ENCODE measurements at regions not wholly inside any gene's neighbourhood (a gene's known extent, or its start where the extent isn't known, plus 50 kb on each side); places are given as distances from the start of the nearest gene placed in this dataset.
A peak's percentile ranks its signal among the peaks of the same experiment; 100 is the strongest.

GRCh38 chr2:71277536-71278103, 50.7 kb upstream of the PAIP2B start:
- Mint-ChIP-seq H3K36me3 (no peaks in the 10 kb centered on the region), H3K27me3 (peaks cover 80% of the 10 kb centered on the region), H3K9me3 (peaks cover 3% of the 10 kb centered on the region), H3K4me1 (peaks cover 19% of the 10 kb centered on the region), H3K4me3 (peak overlapping the region; percentile 78), H3K27ac (no peak overlapping the region)
- no peak for ATAC-seq

GRCh38 chr2:71277147-71277475, 50.2 kb upstream of the PAIP2B start:
- peak overlapping the region; percentile 78 for H3K4me3 Mint-ChIP-seq
- no peak for ATAC-seq
- H3K4me1 Mint-ChIP-seq: peaks cover 19% of the 10 kb centered on the region
- peaks cover 3% of the 10 kb centered on the region for H3K9me3 Mint-ChIP-seq
- H3K36me3 Mint-ChIP-seq: no peaks in the 10 kb centered on the region
- no peak overlapping the region for H3K27ac Mint-ChIP-seq
- H3K27me3 Mint-ChIP-seq: peaks cover 86% of the 10 kb centered on the region

DNA sequence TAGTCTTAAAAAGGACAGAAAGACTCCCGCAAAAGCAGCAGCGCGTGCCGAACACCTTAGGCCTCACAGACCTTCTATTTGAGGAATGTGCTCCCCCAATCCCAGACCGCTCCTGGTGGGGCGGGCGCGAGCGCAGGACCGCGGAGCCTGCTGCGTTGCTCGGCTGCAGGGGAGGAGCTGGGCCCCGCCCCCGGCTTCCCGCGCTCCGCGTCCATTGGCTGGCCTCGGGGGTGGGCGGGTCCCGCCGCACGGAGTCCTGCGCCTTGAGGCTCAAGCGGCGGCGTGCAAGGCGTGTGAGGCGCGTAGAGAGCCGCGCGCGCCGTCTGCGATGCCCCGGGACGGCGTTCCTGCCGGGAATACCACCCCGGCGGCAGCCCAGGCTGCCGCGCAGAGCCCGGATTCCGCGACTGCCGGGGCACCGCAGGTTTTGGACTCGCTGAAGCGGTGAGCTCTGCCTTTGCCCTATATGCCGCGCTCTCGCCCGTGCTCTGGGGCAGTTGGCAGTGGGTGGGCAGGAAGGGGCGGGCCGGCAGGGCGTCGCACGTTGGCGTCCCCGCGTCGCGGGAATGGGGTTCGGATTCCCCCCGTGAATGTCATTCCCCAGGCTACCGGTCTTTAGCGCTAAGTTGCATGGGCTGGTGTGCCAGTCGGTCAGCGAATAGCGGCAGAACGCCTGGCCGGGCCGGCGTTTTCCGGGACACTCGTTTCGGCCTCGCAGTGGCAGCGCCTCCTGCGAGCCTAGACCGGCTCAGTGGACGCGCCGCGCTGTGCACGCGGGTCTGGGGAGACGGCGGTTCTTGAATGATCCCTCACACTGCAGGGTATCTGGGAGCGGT, 49.6 kb upstream of the PAIP2B start:
- ATAC-seq: peak; percentile 100
- H3K4me3 Mint-ChIP-seq: peak overlapping the region; percentile 78
- H3K36me3 Mint-ChIP-seq: no peaks in the 10 kb centered on the region
- peaks cover 19% of the 10 kb centered on the region for H3K4me1 Mint-ChIP-seq
- no peak overlapping the region for H3K27ac Mint-ChIP-seq
- peaks cover 3% of the 10 kb centered on the region for H3K9me3 Mint-ChIP-seq
- peaks cover 86% of the 10 kb centered on the region for H3K27me3 Mint-ChIP-seq
